ENCODE measurements at regions not wholly inside any gene's neighbourhood (a gene's known extent, or its start where the extent isn't known, plus 50 kb on each side); places are given as distances from the start of the nearest gene placed in this dataset.

DNA sequence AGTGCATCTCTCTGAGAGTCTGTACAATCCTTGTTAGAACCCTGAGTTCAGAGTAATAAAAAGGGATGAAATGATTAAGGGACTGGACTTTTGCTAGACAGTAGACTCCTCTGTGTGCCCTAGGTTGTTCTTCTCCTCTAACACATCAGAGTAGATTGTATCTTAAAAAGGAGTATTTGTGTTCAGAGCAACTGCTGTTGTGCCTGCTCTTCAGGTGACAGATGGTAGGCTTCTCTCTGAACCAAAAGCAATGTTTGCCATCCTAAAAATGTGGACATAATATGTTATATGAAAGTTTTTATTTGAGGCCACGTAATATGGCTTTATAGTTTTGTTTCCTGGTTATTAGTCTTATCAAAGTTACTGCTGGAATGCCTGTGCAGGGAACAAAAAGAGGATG, 588.6 kb upstream of the FAT1 start:
- intact Hi-C loops (cut with DNase I) = no loop called here
- ATAC-seq = no peak
- no peak overlapping the region for H3K27ac ChIP-seq (ENCODE audit: low read length)
- WGBS = 46% methylated on average over 1 of the region's 1 CpG
- no peaks in the 10 kb centered on the region for H3K27me3 ChIP-seq (ENCODE audit: control insufficient read depth, insufficient read depth)
- H3K4me3 ChIP-seq (ENCODE audit: low read length) = no peak overlapping the region
- DNase-seq = no peak
- H3K4me1 ChIP-seq (ENCODE audit: control insufficient read depth, insufficient read depth, low read length) = no peaks in the 10 kb centered on the region
- no peaks in the 10 kb centered on the region for H3K9me3 ChIP-seq (ENCODE audit: control insufficient read depth, low read length)

DNA sequence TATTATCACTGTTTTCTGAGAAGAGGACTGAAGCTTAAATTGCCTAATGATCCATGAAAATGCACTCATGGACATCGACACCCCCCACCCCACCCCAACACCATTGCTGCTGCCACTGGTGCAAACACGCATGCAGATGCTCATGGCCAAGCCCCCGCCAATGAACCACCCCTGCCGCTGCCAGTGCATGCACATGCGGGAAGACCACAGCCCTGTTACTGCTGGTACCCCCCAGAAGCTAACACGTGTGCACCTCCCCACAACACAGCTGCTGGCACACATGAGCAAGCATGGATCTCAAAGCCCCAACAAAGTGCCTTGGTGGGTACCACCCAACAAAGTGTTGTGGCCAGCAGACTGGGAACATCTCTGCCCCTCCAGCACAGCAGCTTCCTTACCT, 594.1 kb upstream of the FAT1 start:
- H3K9me3 ChIP-seq (ENCODE audit: control insufficient read depth, low read length) = no peaks in the 10 kb centered on the region
- H3K27ac ChIP-seq (ENCODE audit: low read length) = no peak overlapping the region
- no peaks in the 10 kb centered on the region for H3K27me3 ChIP-seq (ENCODE audit: control insufficient read depth, insufficient read depth)
- H3K4me1 ChIP-seq (ENCODE audit: control insufficient read depth, insufficient read depth, low read length) = no peaks in the 10 kb centered on the region
- 89% methylated on average over 6 of the region's 6 CpGs for WGBS
- ATAC-seq = no peak
- DNase-seq = peak in 1 of 3 donors; percentile 37
- intact Hi-C loops (cut with DNase I) = no loop called here
- no peak overlapping the region for H3K4me3 ChIP-seq (ENCODE audit: low read length)

DNA sequence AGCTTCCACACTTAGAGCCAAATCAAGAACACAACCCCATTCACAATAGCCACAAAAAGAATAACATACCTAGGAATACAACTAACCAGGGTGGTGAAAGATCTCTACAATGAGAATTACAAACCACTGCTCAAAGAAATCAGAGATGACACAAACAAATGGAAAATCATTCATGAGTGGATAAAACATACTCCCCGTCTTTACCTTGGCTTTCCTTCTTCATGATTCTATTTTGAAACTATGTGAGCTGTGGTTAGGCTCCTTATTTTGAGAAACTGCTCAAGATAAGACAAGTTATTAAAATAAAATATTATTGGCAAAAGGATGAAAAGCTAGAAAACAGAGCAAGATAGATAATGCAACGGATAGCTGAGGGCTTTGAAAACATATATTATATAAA, 598.1 kb upstream of the FAT1 start:
- ATAC-seq (no peak), DNase-seq (no peak)
- H3K4me1 ChIP-seq (ENCODE audit: control insufficient read depth, insufficient read depth, low read length) = no peaks in the 10 kb centered on the region
- no peak overlapping the region for H3K4me3 ChIP-seq (ENCODE audit: low read length)
- H3K27me3 ChIP-seq (ENCODE audit: control insufficient read depth, insufficient read depth) = no peaks in the 10 kb centered on the region
- intact Hi-C loops (cut with DNase I) = no loop called here
- WGBS = 43% methylated on average over 2 of the region's 2 CpGs
- H3K9me3 ChIP-seq (ENCODE audit: control insufficient read depth, low read length) = no peaks in the 10 kb centered on the region
- no peak overlapping the region for H3K27ac ChIP-seq (ENCODE audit: low read length)

DNA sequence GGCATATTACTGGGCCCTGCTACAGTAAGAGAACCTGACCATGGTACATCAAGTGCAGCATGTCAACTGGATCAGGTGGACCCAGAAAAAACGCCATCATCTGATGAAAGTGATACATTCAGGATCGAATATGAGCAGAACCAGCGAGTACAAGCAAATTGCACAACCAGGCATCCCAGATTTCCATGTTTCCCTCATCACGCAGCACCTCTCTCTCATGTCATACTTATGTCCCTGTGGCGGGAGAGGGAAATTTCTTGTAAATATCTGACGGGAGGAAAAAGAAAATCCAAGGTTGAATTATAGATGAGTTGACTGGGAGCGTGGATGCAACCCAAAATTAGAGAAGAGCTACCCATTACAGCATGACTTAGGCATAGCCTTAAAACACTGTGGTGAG, 608.5 kb upstream of the FAT1 start:
- no peak overlapping the region for H3K27ac ChIP-seq (ENCODE audit: low read length)
- DNase-seq (no peak), ATAC-seq (no peak)
- no peaks in the 10 kb centered on the region for H3K27me3 ChIP-seq (ENCODE audit: control insufficient read depth, insufficient read depth)
- WGBS = 81% methylated on average over 7 of the region's 7 CpGs
- H3K4me1 ChIP-seq (ENCODE audit: control insufficient read depth, insufficient read depth, low read length) = no peaks in the 10 kb centered on the region
- no peak overlapping the region for H3K4me3 ChIP-seq (ENCODE audit: low read length)
- intact Hi-C loops (cut with DNase I) = no loop called here
- H3K9me3 ChIP-seq (ENCODE audit: control insufficient read depth, low read length) = no peaks in the 10 kb centered on the region

DNA sequence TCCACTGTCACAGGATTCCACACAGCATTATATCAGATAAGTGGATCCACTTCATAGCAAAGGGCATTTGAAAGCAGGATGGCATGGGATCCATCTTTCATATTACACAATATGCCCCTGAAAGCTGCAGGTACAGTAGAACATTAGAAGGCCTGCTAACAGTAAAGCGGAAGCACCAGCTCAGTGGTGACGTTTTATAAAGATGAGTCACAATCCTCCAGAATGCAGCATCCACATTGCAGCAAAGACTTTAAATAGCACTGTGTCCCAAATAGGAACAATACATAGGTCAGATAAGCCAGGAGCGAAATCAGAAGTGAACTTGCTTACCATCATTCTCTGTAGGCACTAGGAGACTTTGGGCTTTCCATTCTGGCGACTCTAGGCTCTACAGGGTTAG, 609.5 kb upstream of the FAT1 start:
- Histone ChIP-seq H3K27me3 (ENCODE audit: control insufficient read depth, insufficient read depth) (no peaks in the 10 kb centered on the region), H3K27ac (ENCODE audit: low read length) (no peak overlapping the region), H3K4me3 (ENCODE audit: low read length) (no peak overlapping the region), H3K9me3 (ENCODE audit: control insufficient read depth, low read length) (no peaks in the 10 kb centered on the region), H3K4me1 (ENCODE audit: control insufficient read depth, insufficient read depth, low read length) (no peaks in the 10 kb centered on the region)
- no peak for DNase-seq
- WGBS = 81% methylated on average over 4 of the region's 4 CpGs
- intact Hi-C loops (cut with DNase I) = no loop called here
- ATAC-seq = no peak

DNA sequence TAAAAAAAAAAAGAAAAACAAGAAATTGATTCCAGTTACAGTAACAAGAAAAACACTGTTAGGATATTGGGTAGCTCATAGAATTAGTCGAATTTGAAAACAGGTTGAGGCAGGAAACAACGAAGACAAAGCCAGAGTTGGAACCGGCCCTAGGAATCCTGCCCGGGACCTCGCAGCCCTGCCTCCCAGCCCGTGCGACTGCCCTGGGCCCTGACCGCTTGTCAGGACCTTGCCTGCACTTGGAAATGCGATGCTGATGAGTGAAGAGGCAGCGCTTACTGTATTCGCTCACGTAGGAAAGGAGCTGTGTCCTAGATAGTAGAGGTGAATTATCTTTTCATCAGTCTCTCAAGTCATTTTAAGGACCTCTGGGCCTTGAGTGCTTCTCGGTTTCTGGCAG, 611.7 kb upstream of the FAT1 start:
- DNase-seq (no peak), ATAC-seq (no peak)
- intact Hi-C loops (cut with DNase I) = no loop called here
- Histone ChIP-seq H3K27me3 (ENCODE audit: control insufficient read depth, insufficient read depth) (no peaks in the 10 kb centered on the region), H3K9me3 (ENCODE audit: control insufficient read depth, low read length) (no peaks in the 10 kb centered on the region), H3K27ac (ENCODE audit: low read length) (no peak overlapping the region), H3K4me3 (ENCODE audit: low read length) (no peak overlapping the region), H3K4me1 (ENCODE audit: control insufficient read depth, insufficient read depth, low read length) (no peaks in the 10 kb centered on the region)
- WGBS = 85% methylated on average over 13 of the region's 13 CpGs

DNA sequence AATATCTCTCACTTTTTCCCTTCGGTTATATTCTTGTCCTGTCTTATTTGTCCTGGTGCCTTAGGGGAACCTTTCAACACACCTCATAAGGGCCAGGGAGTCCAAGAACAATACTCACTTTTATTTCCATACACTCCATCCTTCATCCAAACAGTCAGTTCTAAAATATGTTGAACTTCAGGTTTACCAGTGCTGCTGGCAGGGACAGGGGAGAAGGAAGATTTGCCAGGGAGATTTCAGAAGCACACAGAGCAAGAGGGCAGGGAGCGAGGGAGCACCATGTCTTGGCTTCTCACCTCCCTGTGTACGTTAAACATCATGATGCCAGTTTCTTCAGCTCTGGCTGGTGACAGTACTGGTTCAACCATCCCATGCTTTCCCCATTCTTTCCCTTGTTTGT, 631.1 kb upstream of the FAT1 start:
- 48% methylated on average over 3 of the region's 3 CpGs for WGBS
- DNase-seq (no peak), ATAC-seq (no peak)
- intact Hi-C loops (cut with DNase I) = no loop called here
- no peaks in the 10 kb centered on the region for H3K9me3 ChIP-seq (ENCODE audit: control insufficient read depth, low read length)
- no peak overlapping the region for H3K27ac ChIP-seq (ENCODE audit: low read length)
- no peak overlapping the region for H3K4me3 ChIP-seq (ENCODE audit: low read length)
- no peaks in the 10 kb centered on the region for H3K27me3 ChIP-seq (ENCODE audit: control insufficient read depth, insufficient read depth)
- no peaks in the 10 kb centered on the region for H3K4me1 ChIP-seq (ENCODE audit: control insufficient read depth, insufficient read depth, low read length)

DNA sequence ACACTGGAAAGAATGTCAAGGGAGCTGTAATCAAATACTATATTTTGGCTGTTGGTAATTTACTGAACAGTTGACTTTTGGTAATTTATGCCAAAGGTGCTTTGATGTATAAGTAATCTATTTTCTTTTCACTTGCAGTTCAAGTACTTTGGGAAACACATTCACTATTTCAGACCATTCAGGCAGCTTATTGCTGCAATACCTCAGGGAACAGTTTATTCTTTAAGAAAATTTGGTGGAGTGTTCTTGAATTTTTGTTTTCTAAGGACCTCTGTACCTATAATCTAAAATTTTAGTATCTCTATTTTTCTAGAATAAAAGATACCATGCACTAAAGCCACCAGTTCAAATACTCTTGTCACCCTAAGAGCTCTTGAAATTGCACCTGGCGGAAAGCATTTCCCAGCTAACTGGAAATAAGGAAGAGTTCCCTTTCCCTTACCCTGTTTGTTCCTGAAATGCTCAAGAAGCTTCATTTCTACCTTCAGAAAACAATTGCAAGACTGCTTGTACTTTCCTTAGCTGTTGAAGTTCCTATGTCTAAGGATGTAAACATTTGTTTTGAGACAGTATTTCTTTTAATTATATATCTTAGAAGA, 633.5 kb upstream of the FAT1 start:
- Histone ChIP-seq H3K9me3 (ENCODE audit: control insufficient read depth, low read length) (no peaks in the 10 kb centered on the region), H3K27ac (ENCODE audit: low read length) (no peak overlapping the region), H3K4me3 (ENCODE audit: low read length) (no peak overlapping the region), H3K27me3 (ENCODE audit: control insufficient read depth, insufficient read depth) (no peaks in the 10 kb centered on the region), H3K4me1 (ENCODE audit: control insufficient read depth, insufficient read depth, low read length) (no peaks in the 10 kb centered on the region)
- ATAC-seq (no peak), DNase-seq (no peak)
- WGBS = 90% methylated on average over 1 of the region's 1 CpG
- intact Hi-C loops (cut with DNase I) = no loop called here

DNA sequence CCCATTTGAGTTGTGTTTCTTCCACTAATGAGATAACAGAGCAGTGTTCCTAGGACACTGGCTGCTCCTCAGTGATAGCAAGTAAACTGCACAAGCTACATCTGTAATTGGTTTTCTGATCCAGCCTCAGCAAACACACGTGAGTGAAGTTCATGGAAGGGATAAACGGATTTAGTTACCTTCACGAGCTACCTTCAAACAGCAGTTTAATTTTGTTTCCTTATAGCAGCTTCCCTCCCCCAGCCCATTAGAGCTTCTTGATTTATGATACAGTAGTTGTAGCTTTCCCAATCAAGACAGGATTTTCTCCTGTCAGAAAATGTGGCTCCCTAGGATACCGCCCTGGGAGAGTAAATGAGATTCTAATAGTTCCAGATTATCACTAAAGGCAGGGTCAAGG, 634.2 kb upstream of the FAT1 start:
- Histone ChIP-seq H3K4me3 (ENCODE audit: low read length) (no peak overlapping the region), H3K27me3 (ENCODE audit: control insufficient read depth, insufficient read depth) (no peaks in the 10 kb centered on the region), H3K4me1 (ENCODE audit: control insufficient read depth, insufficient read depth, low read length) (no peaks in the 10 kb centered on the region), H3K27ac (ENCODE audit: low read length) (no peak overlapping the region), H3K9me3 (ENCODE audit: control insufficient read depth, low read length) (no peaks in the 10 kb centered on the region)
- intact Hi-C loops (cut with DNase I) = no loop called here
- WGBS = 79% methylated on average over 4 of the region's 4 CpGs
- ATAC-seq (no peak), DNase-seq (no peak)

DNA sequence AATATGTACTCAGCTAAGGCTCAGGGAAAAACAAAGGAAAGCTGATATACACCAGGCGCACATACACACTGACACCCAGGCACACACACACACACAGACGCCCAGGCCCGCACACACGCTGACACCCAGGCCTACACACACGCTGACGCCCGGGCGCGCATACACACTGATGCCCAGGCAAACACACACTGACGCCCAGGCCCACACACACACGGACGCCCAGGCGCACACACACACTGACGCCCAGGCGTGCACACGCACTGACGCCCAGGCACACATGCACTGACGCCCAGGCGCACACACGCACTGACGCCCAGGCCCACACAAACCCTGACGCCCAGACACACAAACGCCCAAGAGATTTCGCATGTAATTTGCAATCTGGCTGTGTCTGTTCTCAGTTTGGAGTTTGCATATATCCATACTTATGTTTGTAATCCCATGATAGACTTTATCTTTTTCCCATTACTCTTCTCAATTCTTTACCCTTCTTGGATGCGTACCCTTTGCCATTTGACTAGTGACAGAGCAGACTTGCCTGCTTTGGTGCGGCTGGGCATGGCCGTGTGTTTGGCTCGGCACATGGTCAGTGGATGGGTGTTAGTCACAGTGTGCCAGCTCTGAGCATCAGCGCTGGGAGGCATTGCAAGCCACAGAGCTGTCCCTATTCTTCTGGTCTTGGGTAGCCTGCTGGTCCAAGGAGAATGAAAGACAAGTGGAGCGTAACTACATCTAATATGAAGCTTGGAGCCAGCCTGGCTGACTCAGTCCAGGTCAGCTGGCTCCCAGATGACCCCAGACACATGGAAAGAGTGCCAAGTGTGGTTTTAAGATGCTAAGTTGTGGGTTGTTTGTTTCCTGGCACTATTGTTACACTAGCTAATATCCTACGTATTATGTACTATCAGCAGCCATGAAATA, 632.4 kb upstream of the ZFP42 start:
- ATAC-seq (peak in 1 of 2 donors; percentile 16), DNase-seq (no peak)
- no peak overlapping the region for H3K27ac ChIP-seq (ENCODE audit: low read length)
- H3K4me3 ChIP-seq (ENCODE audit: low read length) = no peak overlapping the region
- intact Hi-C loops (cut with DNase I) = no loop called here
- H3K9me3 ChIP-seq (ENCODE audit: control insufficient read depth, low read length) = no peaks in the 10 kb centered on the region
- H3K4me1 ChIP-seq (ENCODE audit: control insufficient read depth, insufficient read depth, low read length) = no peaks in the 10 kb centered on the region
- WGBS = 93% methylated on average over 31 of the region's 31 CpGs
- no peaks in the 10 kb centered on the region for H3K27me3 ChIP-seq (ENCODE audit: control insufficient read depth, insufficient read depth)

DNA sequence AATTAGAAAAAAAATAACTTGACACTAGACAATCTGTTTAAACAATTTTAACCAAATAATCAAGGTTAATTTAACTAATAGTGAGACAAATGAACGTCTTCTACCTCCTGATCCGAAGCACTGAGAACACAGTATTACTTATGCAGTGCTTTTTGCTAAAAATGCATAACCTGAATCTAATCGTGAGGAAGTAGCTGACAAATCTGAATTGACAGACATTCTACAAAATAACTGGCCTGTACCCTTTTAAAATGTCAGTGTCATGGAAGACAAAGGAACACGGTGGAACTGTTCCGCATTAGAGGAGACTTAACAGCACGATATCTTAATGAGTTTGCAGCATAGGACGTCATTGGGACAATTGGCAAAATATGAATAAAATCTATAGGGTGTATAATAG, 631.2 kb upstream of the ZFP42 start:
- H3K27ac ChIP-seq (ENCODE audit: low read length) = no peak overlapping the region
- H3K27me3 ChIP-seq (ENCODE audit: control insufficient read depth, insufficient read depth) = no peaks in the 10 kb centered on the region
- no peak overlapping the region for H3K4me3 ChIP-seq (ENCODE audit: low read length)
- WGBS = 87% methylated on average over 7 of the region's 7 CpGs
- intact Hi-C loops (cut with DNase I) = no loop called here
- no peaks in the 10 kb centered on the region for H3K9me3 ChIP-seq (ENCODE audit: control insufficient read depth, low read length)
- H3K4me1 ChIP-seq (ENCODE audit: control insufficient read depth, insufficient read depth, low read length) = no peaks in the 10 kb centered on the region
- DNase-seq (no peak), ATAC-seq (no peak)

All from right cardiac atrium (tissue), 5 donors.